ENCODE measurements at regions not wholly inside any gene's neighbourhood (a gene's known extent, or its start where the extent isn't known, plus 50 kb on each side); places are given as distances from the start of the nearest gene placed in this dataset.

GRCh38 chr5:74289238-74289637 lies 351.3 kb downstream of the ENC1 start:
- no peak for TF ChIP-seq EGR1 (IDR thresholded peaks at IDR 0.05)
- TF ChIP-seq TAF1 (IDR thresholded peaks at IDR 0.05; ENCODE audit: low read depth) = no peak
- no peak for TF ChIP-seq RAD21 (IDR thresholded peaks at IDR 0.05; ENCODE audit: low read depth)
- TF ChIP-seq YY1 (IDR thresholded peaks at IDR 0.05; ENCODE audit: low read depth) = no peak
